PC-9 (cell line): ENCODE measurements at regions not wholly inside any gene's neighbourhood (a gene's known extent, or its start where the extent isn't known, plus 50 kb on each side); places are given as distances from the start of the nearest gene placed in this dataset.
"Not testable (repeated sequence)": the region's sequence is repeated elsewhere in the genome, so short reads cannot be mapped to it uniquely, and the experiment has no call there.

ENCODE experiments used
- EZH2 ChIP-seq: fragments of 200-600 bp; sonication (generic); IDR thresholded peaks from 2 replicates; pipeline ENCODE4 v1.8.0; 2017; ENCODE audit warnings: antibody characterized with exemption, low read depth
- TF ChIP-seq, protein P1 (sequence below): fragments of 200-600 bp; sonication (generic); conservative IDR thresholded peaks from 2 replicates; pipeline ENCODE4 v1.6.1; 2017; ENCODE audit warnings: mixed run types, antibody characterized with exemption, mild to moderate bottlenecking, moderate library complexity

DNA sequence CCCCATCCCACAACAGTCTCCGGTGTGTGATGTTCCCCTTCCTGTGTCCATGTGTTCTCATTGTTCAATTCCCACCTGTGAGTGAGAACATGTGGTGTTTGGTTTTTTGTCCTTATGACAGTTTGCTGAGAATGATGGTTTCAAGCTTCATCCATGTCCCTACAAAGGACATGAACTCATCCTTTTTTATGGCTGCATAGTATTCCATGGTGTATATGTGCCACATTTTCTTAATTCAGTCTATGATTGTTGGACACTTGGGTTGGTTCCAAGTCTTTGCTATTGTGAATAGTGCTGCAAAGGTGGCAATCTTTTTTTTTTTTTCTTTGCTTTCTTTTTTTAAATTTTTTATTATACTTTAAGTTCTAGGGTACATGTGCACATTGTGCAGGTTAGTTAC, 406.7 kb upstream of the ATP5MC3 start:
- TF ChIP-seq, protein P1, sequence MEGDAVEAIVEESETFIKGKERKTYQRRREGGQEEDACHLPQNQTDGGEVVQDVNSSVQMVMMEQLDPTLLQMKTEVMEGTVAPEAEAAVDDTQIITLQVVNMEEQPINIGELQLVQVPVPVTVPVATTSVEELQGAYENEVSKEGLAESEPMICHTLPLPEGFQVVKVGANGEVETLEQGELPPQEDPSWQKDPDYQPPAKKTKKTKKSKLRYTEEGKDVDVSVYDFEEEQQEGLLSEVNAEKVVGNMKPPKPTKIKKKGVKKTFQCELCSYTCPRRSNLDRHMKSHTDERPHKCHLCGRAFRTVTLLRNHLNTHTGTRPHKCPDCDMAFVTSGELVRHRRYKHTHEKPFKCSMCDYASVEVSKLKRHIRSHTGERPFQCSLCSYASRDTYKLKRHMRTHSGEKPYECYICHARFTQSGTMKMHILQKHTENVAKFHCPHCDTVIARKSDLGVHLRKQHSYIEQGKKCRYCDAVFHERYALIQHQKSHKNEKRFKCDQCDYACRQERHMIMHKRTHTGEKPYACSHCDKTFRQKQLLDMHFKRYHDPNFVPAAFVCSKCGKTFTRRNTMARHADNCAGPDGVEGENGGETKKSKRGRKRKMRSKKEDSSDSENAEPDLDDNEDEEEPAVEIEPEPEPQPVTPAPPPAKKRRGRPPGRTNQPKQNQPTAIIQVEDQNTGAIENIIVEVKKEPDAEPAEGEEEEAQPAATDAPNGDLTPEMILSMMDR, result not testable (repeated sequence)
- TF ChIP-seq EZH2, result not testable (repeated sequence)
